GM12878 (cell line): ENCODE measurements at regions not wholly inside any gene's neighbourhood (a gene's known extent, or its start where the extent isn't known, plus 50 kb on each side); places are given as distances from the start of the nearest gene placed in this dataset.

Experiments used
- ATAC-seq: fragments of 200-7000 bp; cut with Tn5 transposase; 3 replicates; pipeline ENCODE4 v1.9.1; 2020; ENCODE audit warnings: mild to moderate bottlenecking, moderate library complexity
- BruUV-seq: library from RNA; stranded (reverse); fragments of 400-500 nt; replicated peaks from 2 replicates; lab custom pipeline; 2021; lab: Mats Ljungman, UMichigan
- CTCF ChIA-PET: fragments of 300-600 bp; sonication (Branson Sonifier 250); formaldehyde crosslinking; extraction: SDS; loops from one replicate; lab custom pipeline; 2021; ENCODE audit warnings: inconsistent platforms; lab: Yijun Ruan, JAX
- POLR2A ChIA-PET: fragments of 350-600 bp; formaldehyde crosslinking; extraction: SDS; loops from one replicate; lab custom pipeline; 2021; ENCODE audit warnings: inconsistent platforms; lab: Charles Lee
- RAD21 ChIA-PET: fragments of 300-600 bp; sonication (Branson Sonifier 250); formaldehyde crosslinking; loops from one replicate; lab custom pipeline; 2023; ENCODE audit warnings: antibody characterized with exemption; ENCODE audit not compliant: unreplicated experiment; lab: Charles Lee
- SMC1A ChIA-PET: fragments of 300-600 bp; sonication (Branson Sonifier 250); formaldehyde crosslinking; loops from one replicate; lab custom pipeline; 2023; ENCODE audit not compliant: unreplicated experiment, uncharacterized antibody; lab: Charles Lee
- DNase-seq: peaks from one replicate; pipeline ENCODE4 v3.0.0-alpha.2; 2011; ENCODE audit warnings: low read depth, low spot score
- FAIRE-seq: peaks from 3 replicates; lab custom pipeline; 2011; peaks lifted over from hg19 to GRCh38; lab: Jason Lieb, UNC
- H2AFZ ChIP-seq: 2 replicates; pipeline ENCODE4 v1.6.0; 2011; ENCODE audit warnings: low read depth, low read length, control low read depth; ENCODE audit not compliant: control insufficient read depth
- H3K27ac ChIP-seq: 2 replicates; pipeline ENCODE4 v1.5.1; 2011; ENCODE audit warnings: control low read depth; ENCODE audit not compliant: control insufficient read depth, insufficient read depth
- H3K27me3 ChIP-seq, 2 experiments: replicated peaks in 1 of 2; 2 replicates each; pipeline versions ENCODE4 v1.6.0 to v1.6.1; 2011; ENCODE audit warnings: low read length in 1 of 2; ENCODE audit not compliant: control insufficient read depth in 2 of 2, insufficient read depth in 2 of 2
- H3K36me3 ChIP-seq, 2 experiments: 2 replicates each; pipeline ENCODE4 v1.5.1; 2011; ENCODE audit warnings: low read length in 1 of 2; ENCODE audit not compliant: control insufficient read depth in 2 of 2, insufficient read depth in 2 of 2
- H3K4me1 ChIP-seq: 2 replicates; pipeline ENCODE4 v1.6.1; 2011; ENCODE audit warnings: mild to moderate bottlenecking, low read length, moderate library complexity, mixed read lengths; ENCODE audit not compliant: control insufficient read depth, insufficient read depth
- H3K4me2 ChIP-seq: 2 replicates; pipeline ENCODE4 v1.6.0; 2011; ENCODE audit warnings: control low read depth; ENCODE audit not compliant: control insufficient read depth, insufficient read depth
- H3K4me3 ChIP-seq: fragments of 200-600 bp; sonication (generic); 2 replicates; pipeline ENCODE4 v1.5.1; 2016
- H3K79me2 ChIP-seq: 2 replicates; pipeline ENCODE4 v1.6.0; 2011; ENCODE audit warnings: low read length; ENCODE audit not compliant: control insufficient read depth, insufficient read depth
- H3K9ac ChIP-seq: 2 replicates; pipeline ENCODE4 v1.8.0; 2011; ENCODE audit warnings: low read length, control low read depth, mixed read lengths; ENCODE audit not compliant: control insufficient read depth, insufficient read depth
- H3K9me3 ChIP-seq: replicated peaks from 3 replicates; pipeline ENCODE4 v1.5.1; 2011; ENCODE audit warnings: mild to moderate bottlenecking, low read length; ENCODE audit not compliant: control insufficient read depth, insufficient read depth
- H4K20me1 ChIP-seq: 2 replicates; pipeline ENCODE4 v1.6.0; 2011; ENCODE audit not compliant: control insufficient read depth, insufficient read depth
- ATF3 ChIP-seq: IDR thresholded peaks from 2 replicates; pipeline ENCODE4 v1.6.1; 2011; ENCODE audit warnings: low read depth, mild to moderate bottlenecking, low read length, moderate library complexity, borderline replicate concordance; ENCODE audit errors: extremely low read depth
- BCLAF1 ChIP-seq: fragments of 450-650 bp; IDR thresholded peaks from 2 replicates; pipeline ENCODE4 v1.6.1; 2017; ENCODE audit warnings: antibody characterized with exemption, mild to moderate bottlenecking, moderate library complexity
- CREM ChIP-seq: IDR thresholded peaks from 2 replicates; pipeline ENCODE4 v1.6.1; 2014; ENCODE audit warnings: antibody characterized with exemption, low read depth
- JUNB ChIP-seq: IDR thresholded peaks from 2 replicates; pipeline ENCODE4 v1.6.1; 2016; ENCODE audit warnings: antibody characterized with exemption, mild to moderate bottlenecking
- KAT2A ChIP-seq: conservative IDR thresholded peaks from 2 replicates; pipeline ENCODE4 v1.6.1; 2011; ENCODE audit warnings: low read depth, low read length; ENCODE audit not compliant: control insufficient read depth
- KDM1A ChIP-seq: fragments of 200-600 bp; sonication (generic); IDR thresholded peaks from 2 replicates; pipeline ENCODE4 v1.6.1; 2016; ENCODE audit warnings: borderline replicate concordance
- RELA ChIP-seq: fragments of 450-650 bp; IDR thresholded peaks from 2 replicates; pipeline ENCODE4 v1.8.0; 2014; ENCODE audit warnings: borderline replicate concordance; ENCODE audit not compliant: partially characterized antibody
- TCF12 ChIP-seq: IDR thresholded peaks from 2 replicates; pipeline ENCODE4 v1.6.1; 2011; ENCODE audit warnings: low read depth, mild to moderate bottlenecking, low read length
- WRNIP1 ChIP-seq: IDR thresholded peaks from 2 replicates; pipeline ENCODE4 v1.6.1; 2011; ENCODE audit warnings: low read depth, low read length, improper control_type of control experiment, borderline replicate concordance
- YY1 ChIP-seq: IDR thresholded peaks from 2 replicates; pipeline ENCODE4 v1.6.1; 2011; ENCODE audit warnings: low read depth, mild to moderate bottlenecking, low read length
- ZNF384 ChIP-seq: IDR thresholded peaks from 2 replicates; pipeline ENCODE4 v1.6.1; 2012; ENCODE audit warnings: low read depth, mild to moderate bottlenecking, low read length, improper control_type of control experiment, borderline replicate concordance
- WGBS: methylation state at CpG from one replicate; pipeline ENCODE4 v1.1.6; 2016; ENCODE audit warnings: low lambda C conversion rate; ENCODE audit not compliant: insufficient replicate concordance, insufficient coverage; ENCODE audit errors: missing lambda C conversion rate; 5-methylcytosine and 5-hydroxymethylcytosine counted together
- in situ Hi-C: fragments of 300-500 bp; cut with MboI; formaldehyde crosslinking; loops from 9 replicates; pipeline ENCODE4 v1.14.3; 2018; ENCODE audit warnings: mixed read lengths
- intact Hi-C: fragments of 100-400 bp; cut with micrococcal nuclease; formaldehyde crosslinking; loops from one replicate; pipeline ENCODE4 v1.14.2; 2022; ENCODE audit not compliant: unreplicated experiment

GRCh38 chr13:34151885-34152284 lies 333.9 kb downstream of the RFC3 start:
- DNase-seq: no peak
- Histone ChIP-seq H3K27ac (no peak overlapping the region), H3K36me3 (no peaks in the 10 kb centered on the region), H3K9me3 (no peaks in the 10 kb centered on the region), H3K4me3 (no peak overlapping the region), H3K4me2 (no peak overlapping the region), H2AFZ (no peak overlapping the region), H3K79me2 (no peaks in the 10 kb centered on the region), H3K4me1 (no peaks in the 10 kb centered on the region), H3K9ac (no peak overlapping the region), H4K20me1 (no peaks in the 10 kb centered on the region), H3K27me3 (no peaks in the 10 kb centered on the region)
- in situ Hi-C loops (no loop called here), intact Hi-C loops (no loop called here)
- FAIRE-seq: no peak
- ChIA-PET SMC1A (no interaction called here), RAD21 (no interaction called here), CTCF (no interaction called here), POLR2A (no interaction called here)
- 95% methylated on average over 1 of the region's 1 CpG for WGBS
- no peak for TF ChIP-seq BCLAF1
- BruUV-seq: no TSS peak
- no peak for ATAC-seq

GRCh38 chr13:34152409-34152808 lies 334.5 kb downstream of the RFC3 start:
- Histone ChIP-seq H3K9me3 (no peaks in the 10 kb centered on the region), H2AFZ (no peak overlapping the region), H3K27me3 (no peaks in the 10 kb centered on the region), H3K9ac (no peak overlapping the region), H4K20me1 (no peaks in the 10 kb centered on the region), H3K4me2 (no peak overlapping the region), H3K4me1 (no peaks in the 10 kb centered on the region), H3K79me2 (no peaks in the 10 kb centered on the region), H3K4me3 (no peak overlapping the region), H3K36me3 (no peaks in the 10 kb centered on the region), H3K27ac (no peak overlapping the region)
- no peak for FAIRE-seq
- ChIA-PET CTCF (no interaction called here), POLR2A (no interaction called here), SMC1A (no interaction called here), RAD21 (no interaction called here)
- intact Hi-C loops (no loop called here), in situ Hi-C loops (no loop called here)
- DNase-seq: no peak
- WGBS: 49% methylated on average over 4 of the region's 4 CpGs
- ATAC-seq: no peak
- TF ChIP-seq RELA (no peak), TCF12 (no peak), ZNF384 (no peak), CREM (no peak), ATF3 (no peak), JUNB (no peak), KAT2A (no peak), YY1 (no peak), KDM1A (no peak), WRNIP1 (no peak)
- no TSS peak for BruUV-seq
